ENCODE measurements at regions not wholly inside any gene's neighbourhood (a gene's known extent, or its start where the extent isn't known, plus 50 kb on each side); places are given as distances from the start of the nearest gene placed in this dataset.

GRCh38 chr9:90100014-90100413 lies 495.2 kb downstream of the GADD45G start:
- Histone ChIP-seq H2AFZ (ENCODE audit: low read length) (no peak overlapping the region), H3K9ac (ENCODE audit: low read length) (no peak overlapping the region), H3K79me2 (ENCODE audit: insufficient read depth, low read length) (no peaks in the 10 kb centered on the region), H3K4me3 (ENCODE audit: low read depth, low read length, poor library complexity, severe bottlenecking) (no peak overlapping the region), H3K4me1 (ENCODE audit: insufficient read depth, low read length, severe bottlenecking) (no peaks in the 10 kb centered on the region), H3K27ac (ENCODE audit: low read depth, low read length, poor library complexity, severe bottlenecking) (no peak overlapping the region), H3K36me3 (ENCODE audit: insufficient read depth, low read length) (no peaks in the 10 kb centered on the region), H3K4me2 (ENCODE audit: low read length) (no peak overlapping the region), H4K20me1 (ENCODE audit: insufficient read depth, low read length) (no peaks in the 10 kb centered on the region), H3K27me3 (ENCODE audit: insufficient read depth, low read length) (no peaks in the 10 kb centered on the region), H3F3A (ENCODE audit: insufficient read depth, low read length) (no peaks in the 10 kb centered on the region), H3K9me3 (ENCODE audit: low read length) (no peaks in the 10 kb centered on the region), H3K9me2 (ENCODE audit: low read depth, low read length) (no peaks in the 10 kb centered on the region)
- TF ChIP-seq, protein P1, sequence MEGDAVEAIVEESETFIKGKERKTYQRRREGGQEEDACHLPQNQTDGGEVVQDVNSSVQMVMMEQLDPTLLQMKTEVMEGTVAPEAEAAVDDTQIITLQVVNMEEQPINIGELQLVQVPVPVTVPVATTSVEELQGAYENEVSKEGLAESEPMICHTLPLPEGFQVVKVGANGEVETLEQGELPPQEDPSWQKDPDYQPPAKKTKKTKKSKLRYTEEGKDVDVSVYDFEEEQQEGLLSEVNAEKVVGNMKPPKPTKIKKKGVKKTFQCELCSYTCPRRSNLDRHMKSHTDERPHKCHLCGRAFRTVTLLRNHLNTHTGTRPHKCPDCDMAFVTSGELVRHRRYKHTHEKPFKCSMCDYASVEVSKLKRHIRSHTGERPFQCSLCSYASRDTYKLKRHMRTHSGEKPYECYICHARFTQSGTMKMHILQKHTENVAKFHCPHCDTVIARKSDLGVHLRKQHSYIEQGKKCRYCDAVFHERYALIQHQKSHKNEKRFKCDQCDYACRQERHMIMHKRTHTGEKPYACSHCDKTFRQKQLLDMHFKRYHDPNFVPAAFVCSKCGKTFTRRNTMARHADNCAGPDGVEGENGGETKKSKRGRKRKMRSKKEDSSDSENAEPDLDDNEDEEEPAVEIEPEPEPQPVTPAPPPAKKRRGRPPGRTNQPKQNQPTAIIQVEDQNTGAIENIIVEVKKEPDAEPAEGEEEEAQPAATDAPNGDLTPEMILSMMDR (IDR thresholded peaks at IDR 0.05; ENCODE audit: low read length), result no peak
- TF ChIP-seq EZH2 (IDR thresholded peaks at IDR 0.05; ENCODE audit: borderline replicate concordance, low read length), result no peak

- no peak overlapping the region for H2AFZ ChIP-seq (ENCODE audit: low read length)
- no peaks in the 10 kb centered on the region for H3K9me3 ChIP-seq (ENCODE audit: low read length)
- TF ChIP-seq EZH2 (IDR thresholded peaks at IDR 0.05; ENCODE audit: borderline replicate concordance, low read length), result no peak
- TF ChIP-seq, protein P1 (IDR thresholded peaks at IDR 0.05; ENCODE audit: low read length), result peak; percentile 61
These were observed 497.6 kb downstream of the GADD45G start for GRCh38 chr9:90102292-90102901.

DNA sequence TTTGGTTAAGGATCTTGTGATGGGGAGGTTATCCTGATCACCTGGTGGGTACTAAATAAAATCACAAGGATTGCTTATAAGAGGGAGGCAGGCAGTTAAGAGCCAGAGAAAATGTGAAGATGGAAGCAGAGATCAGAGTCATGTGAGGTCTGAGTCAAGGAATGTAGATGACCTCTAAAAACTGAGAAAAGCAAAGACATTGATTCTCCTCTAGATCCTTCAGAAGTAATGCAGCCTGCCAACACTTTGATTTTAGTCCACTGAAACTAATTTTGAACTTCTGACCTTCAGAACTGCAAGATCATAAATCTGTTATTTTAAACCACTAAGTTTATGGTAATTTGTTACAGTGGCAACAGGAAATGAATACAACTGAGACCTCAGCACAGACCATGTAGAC lies 499.0 kb downstream of the GADD45G start:
- Histone ChIP-seq H3K9me3 (ENCODE audit: low read length) (no peaks in the 10 kb centered on the region), H3K4me2 (ENCODE audit: low read length) (no peak overlapping the region), H3K27me3 (ENCODE audit: insufficient read depth, low read length) (no peaks in the 10 kb centered on the region), H3K36me3 (ENCODE audit: insufficient read depth, low read length) (no peaks in the 10 kb centered on the region), H3K4me1 (ENCODE audit: insufficient read depth, low read length, severe bottlenecking) (no peaks in the 10 kb centered on the region), H4K20me1 (ENCODE audit: insufficient read depth, low read length) (no peaks in the 10 kb centered on the region), H3K9ac (ENCODE audit: low read length) (no peak overlapping the region), H3K4me3 (ENCODE audit: low read depth, low read length, poor library complexity, severe bottlenecking) (no peak overlapping the region), H2AFZ (ENCODE audit: low read length) (no peak overlapping the region), H3F3A (ENCODE audit: insufficient read depth, low read length) (no peaks in the 10 kb centered on the region), H3K27ac (ENCODE audit: low read depth, low read length, poor library complexity, severe bottlenecking) (no peak overlapping the region), H3K79me2 (ENCODE audit: insufficient read depth, low read length) (no peaks in the 10 kb centered on the region), H3K9me2 (ENCODE audit: low read depth, low read length) (no peaks in the 10 kb centered on the region)
- TF ChIP-seq, protein P1 (IDR thresholded peaks at IDR 0.05; ENCODE audit: low read length), result no peak

More at GRCh38 chr9:90102292-90102901, 497.6 kb downstream of the GADD45G start:
- Histone ChIP-seq H4K20me1 (ENCODE audit: insufficient read depth, low read length) (no peaks in the 10 kb centered on the region), H3K79me2 (ENCODE audit: insufficient read depth, low read length) (no peaks in the 10 kb centered on the region), H3K4me3 (ENCODE audit: low read depth, low read length, poor library complexity, severe bottlenecking) (no peak overlapping the region), H3K4me2 (ENCODE audit: low read length) (no peak overlapping the region), H3K36me3 (ENCODE audit: insufficient read depth, low read length) (no peaks in the 10 kb centered on the region), H3K9me2 (ENCODE audit: low read depth, low read length) (no peaks in the 10 kb centered on the region), H3K27ac (ENCODE audit: low read depth, low read length, poor library complexity, severe bottlenecking) (no peak overlapping the region), H3K4me1 (ENCODE audit: insufficient read depth, low read length, severe bottlenecking) (no peaks in the 10 kb centered on the region), H3K27me3 (ENCODE audit: insufficient read depth, low read length) (no peaks in the 10 kb centered on the region), H3F3A (ENCODE audit: insufficient read depth, low read length) (no peaks in the 10 kb centered on the region), H3K9ac (ENCODE audit: low read length) (no peak overlapping the region)

Data from OCI-LY1 (cell line).